ENCODE measurements at regions not wholly inside any gene's neighbourhood (a gene's known extent, or its start where the extent isn't known, plus 50 kb on each side); places are given as distances from the start of the nearest gene placed in this dataset.

DNA sequence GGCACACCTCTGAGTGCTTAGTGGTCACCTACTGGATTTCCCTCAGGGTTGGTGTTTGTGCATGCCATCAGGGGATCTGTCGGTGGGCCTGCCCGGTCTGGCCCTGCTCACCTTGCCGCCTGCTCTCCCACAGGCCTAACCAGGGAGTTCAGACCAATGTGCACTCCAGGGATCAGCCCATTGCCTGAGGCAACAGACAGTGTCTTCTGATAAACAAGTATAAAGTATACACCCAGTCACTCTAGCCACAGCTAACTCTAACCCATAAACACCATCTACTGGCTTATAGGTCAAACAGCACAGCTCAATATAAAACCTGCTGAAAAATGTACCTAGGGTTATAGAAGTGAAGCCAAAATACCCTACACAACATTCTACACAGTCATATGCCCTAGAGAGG, 1300.0 kb downstream of the PLA2G4A start:
- POLR2A ChIA-PET, result no interaction called here
- WGBS (ENCODE audit: missing lambda C conversion rate), result 71% methylated on average over 3 of the region's 3 CpGs
- CTCF ChIA-PET, result no interaction called here
- Histone ChIP-seq H3K27ac (no peak overlapping the region), H3K4me3 (no peak overlapping the region), H3K4me2 (no peak overlapping the region), H3K4me1 (no peaks in the 10 kb centered on the region), H3K9me3 (no peaks in the 10 kb centered on the region)
- FAIRE-seq (no peak), DNase-seq (ENCODE audit: low read depth in 1 of 2, low spot score in 1 of 2) (peak in 1 of 2 experiments; percentile 2), ATAC-seq (no peak)
- TF ChIP-seq RCOR1 (IDR thresholded peaks at IDR 0.05; ENCODE audit: low read depth, low read length), result no peak
- TF ChIP-seq CHD2 (IDR thresholded peaks at IDR 0.05; ENCODE audit: low read length, partially characterized antibody), result no peak
- TF ChIP-seq NPAS2 (CRISPR knock-in tag; IDR thresholded peaks at IDR 0.05; ENCODE audit: borderline replicate concordance), result no peak
- no peak for TF ChIP-seq RNF2 (IDR thresholded peaks at IDR 0.05; ENCODE audit: borderline replicate concordance, low read depth)
- TF ChIP-seq FOSL2 (IDR thresholded peaks at IDR 0.05), result no peak
- no peak for TF ChIP-seq FOSL2 (CRISPR knock-in tag; IDR thresholded peaks at IDR 0.05)
- no peak for TF ChIP-seq HDAC2 (IDR thresholded peaks at IDR 0.05)
- no peak for TF ChIP-seq BHLHE40 (IDR thresholded peaks at IDR 0.05; ENCODE audit: low read depth, low read length)
- no peak for TF ChIP-seq HOXB5 (CRISPR knock-in tag; IDR thresholded peaks at IDR 0.05)
- no peak for TF ChIP-seq SMC3 (IDR thresholded peaks at IDR 0.05)
- TF ChIP-seq EP300 (IDR thresholded peaks at IDR 0.05), result no peak
- TF ChIP-seq, protein P1, sequence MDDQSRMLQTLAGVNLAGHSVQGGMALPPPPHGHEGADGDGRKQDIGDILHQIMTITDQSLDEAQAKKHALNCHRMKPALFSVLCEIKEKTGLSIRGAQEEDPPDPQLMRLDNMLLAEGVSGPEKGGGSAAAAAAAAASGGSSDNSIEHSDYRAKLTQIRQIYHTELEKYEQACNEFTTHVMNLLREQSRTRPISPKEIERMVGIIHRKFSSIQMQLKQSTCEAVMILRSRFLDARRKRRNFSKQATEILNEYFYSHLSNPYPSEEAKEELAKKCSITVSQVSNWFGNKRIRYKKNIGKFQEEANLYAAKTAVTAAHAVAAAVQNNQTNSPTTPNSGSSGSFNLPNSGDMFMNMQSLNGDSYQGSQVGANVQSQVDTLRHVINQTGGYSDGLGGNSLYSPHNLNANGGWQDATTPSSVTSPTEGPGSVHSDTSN (IDR thresholded peaks at IDR 0.05), result no peak
- no peak for TF ChIP-seq EHMT2 (IDR thresholded peaks at IDR 0.05; ENCODE audit: low read depth)
- TF ChIP-seq, protein P2, sequence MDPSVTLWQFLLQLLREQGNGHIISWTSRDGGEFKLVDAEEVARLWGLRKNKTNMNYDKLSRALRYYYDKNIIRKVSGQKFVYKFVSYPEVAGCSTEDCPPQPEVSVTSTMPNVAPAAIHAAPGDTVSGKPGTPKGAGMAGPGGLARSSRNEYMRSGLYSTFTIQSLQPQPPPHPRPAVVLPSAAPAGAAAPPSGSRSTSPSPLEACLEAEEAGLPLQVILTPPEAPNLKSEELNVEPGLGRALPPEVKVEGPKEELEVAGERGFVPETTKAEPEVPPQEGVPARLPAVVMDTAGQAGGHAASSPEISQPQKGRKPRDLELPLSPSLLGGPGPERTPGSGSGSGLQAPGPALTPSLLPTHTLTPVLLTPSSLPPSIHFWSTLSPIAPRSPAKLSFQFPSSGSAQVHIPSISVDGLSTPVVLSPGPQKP (IDR thresholded peaks at IDR 0.05; ENCODE audit: low read depth, low read length), result no peak
- no peak for TF ChIP-seq SREBF2 (IDR thresholded peaks at IDR 0.05)
- TF ChIP-seq, protein P3, sequence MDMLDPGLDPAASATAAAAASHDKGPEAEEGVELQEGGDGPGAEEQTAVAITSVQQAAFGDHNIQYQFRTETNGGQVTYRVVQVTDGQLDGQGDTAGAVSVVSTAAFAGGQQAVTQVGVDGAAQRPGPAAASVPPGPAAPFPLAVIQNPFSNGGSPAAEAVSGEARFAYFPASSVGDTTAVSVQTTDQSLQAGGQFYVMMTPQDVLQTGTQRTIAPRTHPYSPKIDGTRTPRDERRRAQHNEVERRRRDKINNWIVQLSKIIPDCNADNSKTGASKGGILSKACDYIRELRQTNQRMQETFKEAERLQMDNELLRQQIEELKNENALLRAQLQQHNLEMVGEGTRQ (IDR thresholded peaks at IDR 0.05), result no peak
- no peak for TF ChIP-seq MYC (IDR thresholded peaks at IDR 0.05; ENCODE audit: borderline replicate concordance, low read length)
- no peak for TF ChIP-seq KDM5A (IDR thresholded peaks at IDR 0.05)

- no peaks in the 10 kb centered on the region for H3K4me1 ChIP-seq
- DNase-seq (ENCODE audit: low read depth in 1 of 2, low spot score in 1 of 2), result no peak
- H3K9me3 ChIP-seq, result no peaks in the 10 kb centered on the region
- FAIRE-seq, result no peak
- 45% methylated on average over 8 of the region's 8 CpGs for WGBS (ENCODE audit: missing lambda C conversion rate)
- no peak overlapping the region for H3K4me2 ChIP-seq
- TF ChIP-seq HMGXB4 (CRISPR knock-in tag; IDR thresholded peaks at IDR 0.05; ENCODE audit: borderline replicate concordance) (no peak), RAD21 (conservative IDR thresholded peaks at IDR 0.05 in 1 of 2, IDR thresholded peaks at IDR 0.05 in 1 of 2) (no peak), RNF2 (IDR thresholded peaks at IDR 0.05; ENCODE audit: borderline replicate concordance, low read depth) (no peak), EP300 (IDR thresholded peaks at IDR 0.05) (no peak), FOXS1 (CRISPR knock-in tag; IDR thresholded peaks at IDR 0.05) (no peak), HOXA7 (CRISPR knock-in tag; IDR thresholded peaks at IDR 0.05) (no peak), FOSB (CRISPR knock-in tag; IDR thresholded peaks at IDR 0.05) (no peak), CBX2 (IDR thresholded peaks at IDR 0.05; ENCODE audit: borderline replicate concordance, low read depth) (no peak), EHF (CRISPR knock-in tag; IDR thresholded peaks at IDR 0.05) (no peak)
- no peak overlapping the region for H3K4me3 ChIP-seq
- H3K27ac ChIP-seq, result no peak overlapping the region
- ChIA-PET CTCF (no interaction called here), POLR2A (interaction anchor here (0.7 kb wide), 1 partner anchor 146 kb away, joined by 4 read pairs; no protein-coding TSS in a partner anchor)
- no peak for ATAC-seq
These were observed 1301.4 kb downstream of the PLA2G4A start for GRCh38 chr1:188129856-188130838.

All from A549 (cell line).